Progenitor cell of endocrine pancreas (in vitro differentiated cells): ENCODE measurements at regions not wholly inside any gene's neighbourhood (a gene's known extent, or its start where the extent isn't known, plus 50 kb on each side); places are given as distances from the start of the nearest gene placed in this dataset.

Experiments used
- DNase-seq: peaks from one replicate; pipeline ENCODE4 v3.0.0; 2021; ENCODE audit warnings: low spot score; ENCODE audit not compliant: unreplicated experiment
- H3K27ac Mint-ChIP-seq: 2 replicates; pipeline ENCODE4 v1.8.0; 2021; ENCODE audit warnings: mild to moderate bottlenecking, moderate library complexity, mixed read lengths
- H3K27me3 Mint-ChIP-seq: 2 replicates; pipeline ENCODE4 v1.8.0; 2021; ENCODE audit warnings: mixed read lengths
- H3K36me3 Mint-ChIP-seq: 2 replicates; pipeline ENCODE4 v1.8.0; 2022; ENCODE audit warnings: mixed read lengths; ENCODE audit not compliant: insufficient read depth
- H3K4me1 Mint-ChIP-seq: 2 replicates; pipeline ENCODE4 v1.8.0; 2021; ENCODE audit warnings: low read depth, mixed read lengths
- H3K4me3 Mint-ChIP-seq: 2 replicates; pipeline ENCODE4 v1.8.0; 2021; ENCODE audit warnings: low read depth, mild to moderate bottlenecking, moderate library complexity, mixed read lengths
- H3K9me3 Mint-ChIP-seq: 2 replicates; pipeline ENCODE4 v1.8.0; 2021; ENCODE audit warnings: low read depth, mixed read lengths
- TF ChIP-seq, protein P1 (sequence below): fragments of 200-600 bp; sonication (generic); IDR thresholded peaks from one replicate; pipeline ENCODE4 v1.5.0; 2021; ENCODE audit warnings: antibody characterized with exemption, mild to moderate bottlenecking; ENCODE audit not compliant: unreplicated experiment

DNA sequence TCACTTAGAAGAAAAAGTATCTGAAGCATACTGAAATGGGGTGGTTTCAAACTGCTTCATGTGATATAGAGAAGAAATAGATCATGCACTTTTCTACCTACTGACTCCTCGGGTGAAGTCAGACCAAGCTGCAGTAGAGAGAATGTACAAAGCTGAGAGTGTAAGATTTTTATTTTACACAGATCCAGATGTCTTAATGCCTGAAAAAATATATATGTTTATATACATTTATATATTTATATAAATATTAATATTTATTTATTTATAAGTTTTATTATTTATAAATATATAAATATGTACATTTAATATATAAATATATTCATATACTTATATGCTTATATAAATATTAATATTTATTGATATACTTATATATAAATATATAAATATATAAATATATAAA, 171.9 kb upstream of the SPOCK3 start:
- no peaks in the 10 kb centered on the region for H3K36me3 Mint-ChIP-seq
- no peaks in the 10 kb centered on the region for H3K4me1 Mint-ChIP-seq
- peaks cover 1% of the 10 kb centered on the region for H3K27me3 Mint-ChIP-seq

GRCh38 chr4:167415461-167415860, 181.2 kb upstream of the SPOCK3 start:
- peaks cover 5% of the 10 kb centered on the region for H3K27me3 Mint-ChIP-seq
- no peaks in the 10 kb centered on the region for H3K36me3 Mint-ChIP-seq
- DNase-seq: no peak
- TF ChIP-seq, protein P1, sequence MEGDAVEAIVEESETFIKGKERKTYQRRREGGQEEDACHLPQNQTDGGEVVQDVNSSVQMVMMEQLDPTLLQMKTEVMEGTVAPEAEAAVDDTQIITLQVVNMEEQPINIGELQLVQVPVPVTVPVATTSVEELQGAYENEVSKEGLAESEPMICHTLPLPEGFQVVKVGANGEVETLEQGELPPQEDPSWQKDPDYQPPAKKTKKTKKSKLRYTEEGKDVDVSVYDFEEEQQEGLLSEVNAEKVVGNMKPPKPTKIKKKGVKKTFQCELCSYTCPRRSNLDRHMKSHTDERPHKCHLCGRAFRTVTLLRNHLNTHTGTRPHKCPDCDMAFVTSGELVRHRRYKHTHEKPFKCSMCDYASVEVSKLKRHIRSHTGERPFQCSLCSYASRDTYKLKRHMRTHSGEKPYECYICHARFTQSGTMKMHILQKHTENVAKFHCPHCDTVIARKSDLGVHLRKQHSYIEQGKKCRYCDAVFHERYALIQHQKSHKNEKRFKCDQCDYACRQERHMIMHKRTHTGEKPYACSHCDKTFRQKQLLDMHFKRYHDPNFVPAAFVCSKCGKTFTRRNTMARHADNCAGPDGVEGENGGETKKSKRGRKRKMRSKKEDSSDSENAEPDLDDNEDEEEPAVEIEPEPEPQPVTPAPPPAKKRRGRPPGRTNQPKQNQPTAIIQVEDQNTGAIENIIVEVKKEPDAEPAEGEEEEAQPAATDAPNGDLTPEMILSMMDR: no peak
- H3K4me3 Mint-ChIP-seq: no peak overlapping the region
- H3K4me1 Mint-ChIP-seq: no peaks in the 10 kb centered on the region
- H3K27ac Mint-ChIP-seq: no peak overlapping the region
- H3K9me3 Mint-ChIP-seq: no peaks in the 10 kb centered on the region

More for the DNA sequence above, 171.9 kb upstream of the SPOCK3 start:
- H3K9me3 Mint-ChIP-seq: no peaks in the 10 kb centered on the region
- no peak for DNase-seq
- H3K4me3 Mint-ChIP-seq: no peak overlapping the region
- TF ChIP-seq, protein P1: no peak
- H3K27ac Mint-ChIP-seq: no peak overlapping the region

DNA sequence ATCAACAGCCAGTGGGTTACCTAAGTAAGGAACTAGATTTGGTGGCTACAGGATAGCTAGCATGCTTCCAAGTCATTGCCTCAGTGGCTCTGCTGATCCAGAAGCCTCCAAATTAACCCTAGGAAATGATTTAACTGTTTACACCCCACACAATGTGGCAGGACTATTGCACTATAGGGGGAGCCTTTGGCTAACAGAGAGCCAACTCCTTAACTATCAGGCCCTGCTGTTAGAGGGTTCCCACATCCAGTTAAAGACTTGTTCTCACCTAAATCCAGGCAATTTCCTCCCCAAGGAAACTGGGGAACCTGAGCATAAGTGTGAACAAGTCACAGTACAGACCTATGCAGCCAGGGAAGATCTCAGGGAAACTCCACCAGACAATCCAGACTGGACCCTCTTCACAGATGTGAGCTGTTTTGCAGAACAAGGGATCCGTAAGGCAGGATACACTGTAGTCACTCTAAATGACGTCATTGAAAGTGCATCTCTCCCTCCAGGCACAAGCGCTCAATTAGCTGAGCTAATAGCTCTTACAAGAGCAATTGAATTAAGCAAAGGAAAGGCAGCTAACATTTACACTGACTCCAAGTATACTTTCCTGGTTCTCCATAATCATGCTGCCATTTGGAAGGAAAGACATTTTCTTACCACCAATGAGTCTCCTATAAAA, 185.3 kb upstream of the SPOCK3 start:
- Mint-ChIP-seq H3K9me3 (no peaks in the 10 kb centered on the region), H3K27me3 (peaks cover 6% of the 10 kb centered on the region), H3K36me3 (no peaks in the 10 kb centered on the region), H3K4me3 (no peak overlapping the region), H3K27ac (no peak overlapping the region), H3K4me1 (no peaks in the 10 kb centered on the region)
- DNase-seq: no peak
- TF ChIP-seq, protein P1: no peak

DNA sequence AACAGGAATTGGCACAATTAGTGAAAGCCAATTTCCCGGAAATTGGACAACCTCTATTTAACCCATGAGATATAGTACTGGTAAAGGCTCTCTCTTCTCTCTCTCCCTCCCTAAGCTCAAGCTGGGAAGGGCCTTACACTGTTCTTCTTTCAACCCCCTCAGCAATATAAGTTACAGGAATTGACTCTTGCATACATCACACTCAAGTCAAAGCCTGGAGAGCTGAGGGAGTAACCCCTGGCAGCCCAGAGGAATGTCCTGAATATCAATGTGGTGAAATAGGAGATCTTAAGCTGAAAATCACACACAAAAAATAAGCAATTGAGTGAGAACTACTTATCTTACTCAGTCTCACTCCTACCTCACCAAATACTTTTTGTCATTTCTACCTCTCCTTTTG, 186.9 kb upstream of the SPOCK3 start:
- H3K4me3 Mint-ChIP-seq: no peak overlapping the region
- no peaks in the 10 kb centered on the region for H3K9me3 Mint-ChIP-seq
- TF ChIP-seq, protein P1: no peak
- H3K27me3 Mint-ChIP-seq: peaks cover 6% of the 10 kb centered on the region
- H3K36me3 Mint-ChIP-seq: no peaks in the 10 kb centered on the region
- no peaks in the 10 kb centered on the region for H3K4me1 Mint-ChIP-seq
- no peak overlapping the region for H3K27ac Mint-ChIP-seq
- no peak for DNase-seq

DNA sequence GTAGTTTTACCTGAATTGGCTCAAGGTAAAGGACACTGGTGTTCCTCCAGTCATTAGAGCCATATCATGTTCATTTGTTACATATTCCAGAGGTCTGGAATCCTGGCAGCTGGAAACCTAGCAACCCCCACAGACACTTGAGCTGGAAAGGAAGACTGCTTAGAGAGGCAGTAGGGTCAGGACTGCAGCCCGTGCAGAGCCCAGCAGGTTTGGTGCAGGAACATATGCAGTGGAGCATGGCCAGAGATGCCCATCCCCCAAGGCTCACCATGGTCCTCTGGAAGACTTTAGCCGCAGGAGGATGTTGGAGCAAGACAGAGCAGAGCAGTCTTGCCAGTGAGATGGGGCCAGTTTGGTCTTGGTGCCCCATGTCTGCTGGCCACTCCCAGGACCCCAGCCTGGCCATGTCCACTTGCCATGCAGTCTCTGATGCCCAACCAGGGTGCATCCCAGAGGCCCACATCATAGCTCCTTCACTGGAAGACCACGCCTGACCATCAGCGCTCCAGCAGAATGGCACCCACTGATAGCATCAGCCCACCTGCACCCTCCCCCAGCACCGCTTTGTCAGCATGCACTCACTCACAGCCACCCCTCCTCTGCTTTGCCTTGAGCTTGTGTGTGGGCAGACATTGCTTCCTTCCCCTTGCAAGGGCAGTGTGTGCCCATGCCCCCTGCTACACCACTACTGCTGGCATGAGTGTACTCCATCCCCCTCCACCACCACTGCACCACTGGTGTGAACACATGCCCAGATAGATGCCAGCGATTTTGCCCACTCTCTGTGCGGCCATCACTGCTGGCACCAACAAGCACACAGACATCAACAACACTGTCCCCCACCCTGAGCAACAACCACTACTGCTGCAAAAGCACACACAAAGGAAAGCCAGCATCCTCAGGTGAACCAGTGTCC, 190.3 kb upstream of the SPOCK3 start:
- Mint-ChIP-seq H3K27me3 (peaks cover 3% of the 10 kb centered on the region), H3K9me3 (no peaks in the 10 kb centered on the region), H3K4me3 (no peak overlapping the region), H3K27ac (peak overlapping the region; percentile 47), H3K4me1 (no peaks in the 10 kb centered on the region), H3K36me3 (no peaks in the 10 kb centered on the region)
- DNase-seq: no peak
- TF ChIP-seq, protein P1: no peak
